Left renal pelvis (tissue), 4 donors: ENCODE measurements at regions not wholly inside any gene's neighbourhood (a gene's known extent, or its start where the extent isn't known, plus 50 kb on each side); places are given as distances from the start of the nearest gene placed in this dataset.

ENCODE experiments used
- DNase-seq, 4 donors: peaks; one replicate each; pipeline ENCODE4 v3.0.0-alpha.2; 2013; ENCODE audit warnings: low read depth in 4 of 4, low spot score in 3 of 4

- DNase-seq: no peak
Measured at GRCh38 chr18:11237484-11237883, 88.1 kb upstream of the PIEZO2 start.

- no peak for DNase-seq
Measured at GRCh38 chr18:11237066-11237465, 87.7 kb upstream of the PIEZO2 start.

GRCh38 chr18:11224153-11224552 is 74.8 kb upstream of the PIEZO2 start:
- DNase-seq: no peak

GRCh38 chr18:11219571-11219970 is 70.2 kb upstream of the PIEZO2 start:
- no peak for DNase-seq

GRCh38 chr18:11215216-11215615 is 65.8 kb upstream of the PIEZO2 start:
- DNase-seq: no peak

- no peak for DNase-seq
Measured at GRCh38 chr18:11204020-11204419, 54.7 kb upstream of the PIEZO2 start.

GRCh38 chr18:11199477-11199876 is 50.1 kb upstream of the PIEZO2 start:
- no peak for DNase-seq
